Panc1 (cell line): ENCODE measurements at regions not wholly inside any gene's neighbourhood (a gene's known extent, or its start where the extent isn't known, plus 50 kb on each side); places are given as distances from the start of the nearest gene placed in this dataset.

Experiments
- ATAC-seq: fragments of 200-7000 bp; cut with Tn5 transposase; 2 replicates; pipeline ENCODE4 v1.9.1; 2020; ENCODE audit warnings: mild to moderate bottlenecking, moderate library complexity
- BruUV-seq: library from RNA; stranded (reverse); fragments of 400-500 nt; replicated peaks from 2 replicates; lab custom pipeline; 2021; lab: Mats Ljungman, UMichigan
- CTCF ChIA-PET: fragments of 300-600 bp; sonication (Branson Sonifier 250); formaldehyde crosslinking; loops from one replicate; lab custom pipeline; 2022; ENCODE audit warnings: antibody characterized with exemption; lab: Charles Lee
- POLR2A ChIA-PET: fragments of 300-600 bp; sonication (Branson Sonifier 250); formaldehyde crosslinking; loops from one replicate; lab custom pipeline; 2022; ENCODE audit warnings: antibody characterized with exemption; lab: Charles Lee
- DNase-seq: peaks from one replicate; pipeline ENCODE4 v3.0.0-alpha.2; 2010; ENCODE audit warnings: low read depth, low spot score
- H3K27ac ChIP-seq: 2 replicates; pipeline ENCODE4 v1.5.1; 2011; ENCODE audit warnings: mild to moderate bottlenecking, low read length, inconsistent platforms
- H3K27me3 ChIP-seq: fragments of 200-500 bp; sonication (Bioruptor generic); 2 replicates; pipeline ENCODE4 v1.6.0; 2014; ENCODE audit warnings: low read length, inconsistent platforms; ENCODE audit not compliant: control insufficient read depth, insufficient read depth
- H3K36me3 ChIP-seq: fragments of 200-500 bp; sonication (Bioruptor generic); 2 replicates; pipeline ENCODE4 v1.5.1; 2014; ENCODE audit warnings: inconsistent platforms, mild to moderate bottlenecking, low read length, moderate library complexity; ENCODE audit not compliant: control insufficient read depth, insufficient read depth
- H3K4me1 ChIP-seq: 2 replicates; pipeline ENCODE4 v1.5.1; 2011; ENCODE audit warnings: inconsistent platforms, mild to moderate bottlenecking, low read length, moderate library complexity; ENCODE audit not compliant: control insufficient read depth, insufficient read depth
- H3K4me3 ChIP-seq, 2 experiments: 2 replicates each; pipeline ENCODE4 v1.5.1; 2011 to 2012; ENCODE audit warnings: low read depth in 2 of 2, low read length in 2 of 2, mild to moderate bottlenecking in 2 of 2, inconsistent platforms in 1 of 2, moderate library complexity in 1 of 2
- H3K9me3 ChIP-seq: fragments of 200-500 bp; sonication (Bioruptor generic); 2 replicates; pipeline ENCODE4 v1.5.1; 2014; ENCODE audit warnings: low read depth, mild to moderate bottlenecking, inconsistent platforms, low read length, moderate library complexity; ENCODE audit not compliant: control insufficient read depth, insufficient read depth
- POLR2AphosphoS5 ChIP-seq: IDR thresholded peaks from 2 replicates; pipeline ENCODE4 v1.6.1; 2012; ENCODE audit warnings: mild to moderate bottlenecking, low read depth, low read length, moderate library complexity
- SIN3A ChIP-seq: IDR thresholded peaks from 2 replicates; pipeline ENCODE4 v1.6.1; 2012; ENCODE audit warnings: low read depth, mild to moderate bottlenecking, low read length, moderate library complexity, borderline replicate concordance; ENCODE audit not compliant: insufficient read depth
- TCF7L2 ChIP-seq: IDR thresholded peaks from 2 replicates; pipeline ENCODE4 v1.6.1; 2011; ENCODE audit warnings: mild to moderate bottlenecking, low read depth, low read length, inconsistent platforms
- in situ Hi-C: cut with HindIII; loops from 2 replicates; pipeline ENCODE4 v1.10.0; 2016; ENCODE audit warnings: low sequenced_read_pairs, low pct_unique_long_range_greater_than_20kb
- intact Hi-C: fragments of 100-400 bp; cut with micrococcal nuclease; formaldehyde crosslinking; loops from one replicate; pipeline ENCODE4 v1.10.0; 2022; ENCODE audit not compliant: unreplicated experiment
- TF ChIP-seq, protein P1 (sequence below): fragments of 450-650 bp; IDR thresholded peaks from 2 replicates; pipeline ENCODE4 v1.5.1; 2017; ENCODE audit warnings: mild to moderate bottlenecking
- TF ChIP-seq, protein P2 (sequence below), 2 experiments: IDR thresholded peaks; 2 replicates each; pipeline ENCODE4 v1.6.1; 2011 to 2012; ENCODE audit warnings: low read depth in 2 of 2, control low read depth in 1 of 2, low read length in 1 of 2, mild to moderate bottlenecking in 1 of 2, moderate library complexity in 1 of 2; ENCODE audit not compliant: insufficient read depth in 1 of 2

GRCh38 chr3:177283983-177284382, 86.7 kb upstream of the TBL1XR1 start:
- in situ Hi-C loops (no loop called here), intact Hi-C loops (loop anchor here (10.0 kb wide), 1 partner anchor 51 kb away; no protein-coding TSS in a partner anchor)
- DNase-seq (no peak), ATAC-seq (no peak)
- no peaks in the 10 kb centered on the region for H3K36me3 ChIP-seq
- H3K4me3 ChIP-seq, result no peak overlapping the region
- TF ChIP-seq POLR2AphosphoS5, result no peak
- TF ChIP-seq TCF7L2, result no peak
- no peak for TF ChIP-seq SIN3A
- TF ChIP-seq, protein P1, sequence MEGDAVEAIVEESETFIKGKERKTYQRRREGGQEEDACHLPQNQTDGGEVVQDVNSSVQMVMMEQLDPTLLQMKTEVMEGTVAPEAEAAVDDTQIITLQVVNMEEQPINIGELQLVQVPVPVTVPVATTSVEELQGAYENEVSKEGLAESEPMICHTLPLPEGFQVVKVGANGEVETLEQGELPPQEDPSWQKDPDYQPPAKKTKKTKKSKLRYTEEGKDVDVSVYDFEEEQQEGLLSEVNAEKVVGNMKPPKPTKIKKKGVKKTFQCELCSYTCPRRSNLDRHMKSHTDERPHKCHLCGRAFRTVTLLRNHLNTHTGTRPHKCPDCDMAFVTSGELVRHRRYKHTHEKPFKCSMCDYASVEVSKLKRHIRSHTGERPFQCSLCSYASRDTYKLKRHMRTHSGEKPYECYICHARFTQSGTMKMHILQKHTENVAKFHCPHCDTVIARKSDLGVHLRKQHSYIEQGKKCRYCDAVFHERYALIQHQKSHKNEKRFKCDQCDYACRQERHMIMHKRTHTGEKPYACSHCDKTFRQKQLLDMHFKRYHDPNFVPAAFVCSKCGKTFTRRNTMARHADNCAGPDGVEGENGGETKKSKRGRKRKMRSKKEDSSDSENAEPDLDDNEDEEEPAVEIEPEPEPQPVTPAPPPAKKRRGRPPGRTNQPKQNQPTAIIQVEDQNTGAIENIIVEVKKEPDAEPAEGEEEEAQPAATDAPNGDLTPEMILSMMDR, result no peak
- TF ChIP-seq, protein P2, sequence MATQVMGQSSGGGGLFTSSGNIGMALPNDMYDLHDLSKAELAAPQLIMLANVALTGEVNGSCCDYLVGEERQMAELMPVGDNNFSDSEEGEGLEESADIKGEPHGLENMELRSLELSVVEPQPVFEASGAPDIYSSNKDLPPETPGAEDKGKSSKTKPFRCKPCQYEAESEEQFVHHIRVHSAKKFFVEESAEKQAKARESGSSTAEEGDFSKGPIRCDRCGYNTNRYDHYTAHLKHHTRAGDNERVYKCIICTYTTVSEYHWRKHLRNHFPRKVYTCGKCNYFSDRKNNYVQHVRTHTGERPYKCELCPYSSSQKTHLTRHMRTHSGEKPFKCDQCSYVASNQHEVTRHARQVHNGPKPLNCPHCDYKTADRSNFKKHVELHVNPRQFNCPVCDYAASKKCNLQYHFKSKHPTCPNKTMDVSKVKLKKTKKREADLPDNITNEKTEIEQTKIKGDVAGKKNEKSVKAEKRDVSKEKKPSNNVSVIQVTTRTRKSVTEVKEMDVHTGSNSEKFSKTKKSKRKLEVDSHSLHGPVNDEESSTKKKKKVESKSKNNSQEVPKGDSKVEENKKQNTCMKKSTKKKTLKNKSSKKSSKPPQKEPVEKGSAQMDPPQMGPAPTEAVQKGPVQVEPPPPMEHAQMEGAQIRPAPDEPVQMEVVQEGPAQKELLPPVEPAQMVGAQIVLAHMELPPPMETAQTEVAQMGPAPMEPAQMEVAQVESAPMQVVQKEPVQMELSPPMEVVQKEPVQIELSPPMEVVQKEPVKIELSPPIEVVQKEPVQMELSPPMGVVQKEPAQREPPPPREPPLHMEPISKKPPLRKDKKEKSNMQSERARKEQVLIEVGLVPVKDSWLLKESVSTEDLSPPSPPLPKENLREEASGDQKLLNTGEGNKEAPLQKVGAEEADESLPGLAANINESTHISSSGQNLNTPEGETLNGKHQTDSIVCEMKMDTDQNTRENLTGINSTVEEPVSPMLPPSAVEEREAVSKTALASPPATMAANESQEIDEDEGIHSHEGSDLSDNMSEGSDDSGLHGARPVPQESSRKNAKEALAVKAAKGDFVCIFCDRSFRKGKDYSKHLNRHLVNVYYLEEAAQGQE (IDR thresholded peaks at IDR 0.05; ENCODE audit: insufficient read depth in 1 of 2, low read depth in 2 of 2, low read length in 1 of 2), result no peak
- no peaks in the 10 kb centered on the region for H3K9me3 ChIP-seq
- H3K27me3 ChIP-seq, result no peaks in the 10 kb centered on the region
- no TSS peak for BruUV-seq
- peak overlapping the region; percentile 65; the same call in 1 of the 2 replicates for H3K27ac ChIP-seq
- CTCF ChIA-PET, result no interaction called here
- H3K4me1 ChIP-seq, result peaks cover 12% of the 10 kb centered on the region; the same call in 1 of the 2 replicates
- POLR2A ChIA-PET, result no interaction called here

GRCh38 chr3:177284383-177284881, 87.2 kb upstream of the TBL1XR1 start:
- no peak for DNase-seq
- H3K36me3 ChIP-seq, result no peaks in the 10 kb centered on the region
- in situ Hi-C loops, result no loop called here
- ChIA-PET POLR2A (no interaction called here), CTCF (no interaction called here)
- no peaks in the 10 kb centered on the region for H3K9me3 ChIP-seq
- peaks cover 12% of the 10 kb centered on the region; the same call in 1 of the 2 replicates for H3K4me1 ChIP-seq
- H3K4me3 ChIP-seq, result no peak overlapping the region
- BruUV-seq, result no TSS peak
- no peaks in the 10 kb centered on the region for H3K27me3 ChIP-seq
- peak overlapping the region; percentile 65; the same call in 1 of the 2 replicates for H3K27ac ChIP-seq
- intact Hi-C loops, result loop anchor here (10.0 kb wide), 1 partner anchor 50 kb away; no protein-coding TSS in a partner anchor
- TF ChIP-seq, protein P2 (IDR thresholded peaks at IDR 0.05; ENCODE audit: insufficient read depth in 1 of 2, low read depth in 2 of 2, low read length in 1 of 2), result no peak
- TF ChIP-seq, protein P1, result no peak
- TF ChIP-seq SIN3A (no peak), POLR2AphosphoS5 (no peak), TCF7L2 (no peak)
- ATAC-seq, result peak; percentile 40; the same call in 1 of the 2 replicates
